Liver (tissue), 8 donors: ENCODE measurements at regions not wholly inside any gene's neighbourhood (a gene's known extent, or its start where the extent isn't known, plus 50 kb on each side); places are given as distances from the start of the nearest gene placed in this dataset.

Experiments used
- DNase-seq: peaks from one replicate; pipeline ENCODE4 v3.0.0-alpha.2; 2017; ENCODE audit warnings: low spot score
- H3K27ac ChIP-seq, 2 donors: one replicate each; pipeline ENCODE4 v1.7.0; 2013; ENCODE audit warnings: inconsistent platforms in 2 of 2, low read length in 2 of 2, control low read depth in 1 of 2, low read depth in 1 of 2, mild to moderate bottlenecking in 1 of 2
- H3K27me3 ChIP-seq, 4 donors: one replicate each; pipeline versions ENCODE4 v1.6.1 to v1.7.0; 2013; ENCODE audit warnings: low read length in 3 of 4, inconsistent platforms in 1 of 4, mild to moderate bottlenecking in 1 of 4, moderate library complexity in 1 of 4; ENCODE audit not compliant: control insufficient read depth in 4 of 4, insufficient read depth in 4 of 4
- H3K36me3 ChIP-seq, 4 donors: one replicate each; pipeline versions ENCODE4 v1.6.1 to v1.7.0; 2013; ENCODE audit warnings: low read length in 3 of 4, mild to moderate bottlenecking in 3 of 4, low read depth in 1 of 4, moderate library complexity in 1 of 4; ENCODE audit not compliant: control insufficient read depth in 4 of 4, insufficient read depth in 3 of 4
- H3K4me1 ChIP-seq, 4 donors: one replicate each; pipeline versions ENCODE4 v1.6.1 to v1.7.0; 2013; ENCODE audit warnings: low read length in 3 of 4, mild to moderate bottlenecking in 3 of 4, moderate library complexity in 1 of 4; ENCODE audit not compliant: control insufficient read depth in 4 of 4, insufficient read depth in 4 of 4
- H3K4me3 ChIP-seq, 3 donors: one replicate each; pipeline versions ENCODE4 v1.6.1 to v1.7.0; 2013; ENCODE audit warnings: low read length in 3 of 3, control low read depth in 1 of 3, low read depth in 1 of 3, mild to moderate bottlenecking in 1 of 3
- H3K9ac ChIP-seq, 2 donors: one replicate each; pipeline ENCODE4 v1.7.0; 2013; ENCODE audit warnings: low read length in 2 of 2, mild to moderate bottlenecking in 2 of 2, moderate library complexity in 2 of 2, control low read depth in 1 of 2, low read depth in 1 of 2
- H3K9me3 ChIP-seq, 4 donors: one replicate each; pipeline versions ENCODE4 v1.6.1 to v1.7.0; 2013; ENCODE audit warnings: low read length in 3 of 4; ENCODE audit not compliant: control insufficient read depth in 4 of 4
- ATF3 ChIP-seq: IDR thresholded peaks from 2 replicates; pipeline ENCODE4 v1.6.1; 2016; ENCODE audit warnings: antibody characterized with exemption
- EGR1 ChIP-seq, 2 donors: IDR thresholded peaks; 2 replicates each; pipeline ENCODE4 v1.6.1; 2016 to 2018; ENCODE audit warnings: antibody characterized with exemption in 2 of 2, low read depth in 2 of 2
- FOXA1 ChIP-seq: IDR thresholded peaks from 2 replicates; pipeline ENCODE4 v1.6.1; 2016; ENCODE audit warnings: antibody characterized with exemption
- FOXA2 ChIP-seq: IDR thresholded peaks from 2 replicates; pipeline ENCODE4 v1.6.1; 2016; ENCODE audit warnings: antibody characterized with exemption
- HNF4A ChIP-seq, 2 donors: conservative IDR thresholded peaks; 2 replicates each; pipeline ENCODE4 v1.6.1; 2016; ENCODE audit warnings: antibody characterized with exemption in 2 of 2, mild to moderate bottlenecking in 2 of 2
- HNF4G ChIP-seq: IDR thresholded peaks from 2 replicates; pipeline ENCODE4 v1.6.1; 2016; ENCODE audit warnings: antibody characterized with exemption
- JUND ChIP-seq, 2 donors: IDR thresholded peaks; 2 replicates each; pipeline ENCODE4 v1.6.1; 2016; ENCODE audit warnings: antibody characterized with exemption in 2 of 2
- MAX ChIP-seq: IDR thresholded peaks from 2 replicates; pipeline ENCODE4 v1.6.1; 2016; ENCODE audit warnings: antibody characterized with exemption
- NR2F2 ChIP-seq: IDR thresholded peaks from 2 replicates; pipeline ENCODE4 v1.6.1; 2016; ENCODE audit warnings: antibody characterized with exemption
- RAD21 ChIP-seq, 2 donors: IDR thresholded peaks; 2 replicates each; pipeline ENCODE4 v1.6.1; 2016; ENCODE audit warnings: antibody characterized with exemption in 2 of 2, mild to moderate bottlenecking in 2 of 2
- REST ChIP-seq: IDR thresholded peaks from 2 replicates; pipeline ENCODE4 v1.6.1; 2016; ENCODE audit warnings: antibody characterized with exemption, mild to moderate bottlenecking
- RXRA ChIP-seq, 2 donors: IDR thresholded peaks; 2 replicates each; pipeline ENCODE4 v1.6.1; 2017 to 2018; ENCODE audit warnings: antibody characterized with exemption in 2 of 2, mild to moderate bottlenecking in 1 of 2
- SP1 ChIP-seq: IDR thresholded peaks from 2 replicates; pipeline ENCODE4 v1.6.1; 2018; ENCODE audit warnings: antibody characterized with exemption, mild to moderate bottlenecking
- TAF1 ChIP-seq: conservative IDR thresholded peaks from 2 replicates; pipeline ENCODE4 v1.6.1; 2016; ENCODE audit warnings: antibody characterized with exemption, mild to moderate bottlenecking
- YY1 ChIP-seq: IDR thresholded peaks from 2 replicates; pipeline ENCODE4 v1.6.1; 2016; ENCODE audit warnings: antibody characterized with exemption, mild to moderate bottlenecking
- WGBS: extraction: QIAGEN DNeasy Blood & Tissue Kit; methylation state at CpG from one replicate; pipeline ENCODE4 v1.1.7; 2013; 5-methylcytosine and 5-hydroxymethylcytosine counted together
- TF ChIP-seq, protein P1 (sequence below): IDR thresholded peaks from 2 replicates; pipeline ENCODE4 v1.6.1; 2016; ENCODE audit warnings: antibody characterized with exemption
- TF ChIP-seq, protein P2 (sequence below): fragments of 150-350 bp; IDR thresholded peaks from 2 replicates; pipeline ENCODE4 v1.5.1; 2017; ENCODE audit warnings: improper control_type of control experiment, low read depth, low read length; ENCODE audit not compliant: missing input control
- donor health status: healthy.
- donor health status: healthy.
- donor health status: healthy.
- donor health status: healthy.
- donor health status: healthy.

DNA sequence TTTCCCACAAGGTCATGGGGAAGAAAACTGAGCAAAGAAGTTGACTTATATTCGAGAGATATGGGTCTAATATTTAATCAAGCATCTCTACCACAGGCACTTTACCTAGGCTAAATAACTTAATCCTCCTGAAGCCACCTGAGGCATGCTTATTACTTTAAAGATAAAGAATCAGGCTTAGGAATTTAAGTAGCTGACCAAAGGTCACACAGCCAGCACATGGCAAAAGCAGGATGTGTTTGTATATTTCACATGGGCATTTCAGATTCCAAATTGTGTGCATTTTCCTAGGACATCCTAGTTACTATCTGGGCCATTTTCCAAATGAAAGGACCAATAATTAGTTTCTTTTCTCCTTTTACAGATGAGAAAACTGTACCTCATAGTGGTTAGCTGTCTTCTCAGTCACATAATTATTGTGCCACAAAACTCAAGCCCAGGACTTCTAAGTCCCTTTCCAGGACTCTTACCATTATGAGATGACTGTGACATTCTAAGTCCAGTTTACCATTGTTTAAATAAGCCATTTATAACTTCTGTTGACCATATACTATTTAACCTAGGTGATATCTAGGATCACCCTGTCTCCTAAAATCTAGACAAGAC lies 112.1 kb upstream of the ZC3H12C start (continued):
- TF ChIP-seq MAX (no peak), HNF4G (no peak), NR2F2 (no peak), JUND (IDR thresholded peaks at IDR 0.05) (no peak), FOXA1 (no peak)

- H3K9ac ChIP-seq: no peak overlapping the region
- H3K4me3 ChIP-seq: no peak overlapping the region
- no peaks in the 10 kb centered on the region for H3K27me3 ChIP-seq
- no peak overlapping the region for H3K27ac ChIP-seq
- H3K9me3 ChIP-seq: peaks cover 0 to 2% (median 0%) of the 10 kb centered on the region in 4 donors
- H3K36me3 ChIP-seq: no peaks in the 10 kb centered on the region
- TF ChIP-seq, protein P1, sequence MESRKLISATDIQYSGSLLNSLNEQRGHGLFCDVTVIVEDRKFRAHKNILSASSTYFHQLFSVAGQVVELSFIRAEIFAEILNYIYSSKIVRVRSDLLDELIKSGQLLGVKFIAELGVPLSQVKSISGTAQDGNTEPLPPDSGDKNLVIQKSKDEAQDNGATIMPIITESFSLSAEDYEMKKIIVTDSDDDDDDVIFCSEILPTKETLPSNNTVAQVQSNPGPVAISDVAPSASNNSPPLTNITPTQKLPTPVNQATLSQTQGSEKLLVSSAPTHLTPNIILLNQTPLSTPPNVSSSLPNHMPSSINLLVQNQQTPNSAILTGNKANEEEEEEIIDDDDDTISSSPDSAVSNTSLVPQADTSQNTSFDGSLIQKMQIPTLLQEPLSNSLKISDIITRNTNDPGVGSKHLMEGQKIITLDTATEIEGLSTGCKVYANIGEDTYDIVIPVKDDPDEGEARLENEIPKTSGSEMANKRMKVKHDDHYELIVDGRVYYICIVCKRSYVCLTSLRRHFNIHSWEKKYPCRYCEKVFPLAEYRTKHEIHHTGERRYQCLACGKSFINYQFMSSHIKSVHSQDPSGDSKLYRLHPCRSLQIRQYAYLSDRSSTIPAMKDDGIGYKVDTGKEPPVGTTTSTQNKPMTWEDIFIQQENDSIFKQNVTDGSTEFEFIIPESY: no peak
- TF ChIP-seq MAX (no peak), JUND (IDR thresholded peaks at IDR 0.05) (no peak), FOXA2 (no peak), RAD21 (IDR thresholded peaks at IDR 0.05) (no peak), NR2F2 (no peak), SP1 (no peak)
- TF ChIP-seq, protein P2, sequence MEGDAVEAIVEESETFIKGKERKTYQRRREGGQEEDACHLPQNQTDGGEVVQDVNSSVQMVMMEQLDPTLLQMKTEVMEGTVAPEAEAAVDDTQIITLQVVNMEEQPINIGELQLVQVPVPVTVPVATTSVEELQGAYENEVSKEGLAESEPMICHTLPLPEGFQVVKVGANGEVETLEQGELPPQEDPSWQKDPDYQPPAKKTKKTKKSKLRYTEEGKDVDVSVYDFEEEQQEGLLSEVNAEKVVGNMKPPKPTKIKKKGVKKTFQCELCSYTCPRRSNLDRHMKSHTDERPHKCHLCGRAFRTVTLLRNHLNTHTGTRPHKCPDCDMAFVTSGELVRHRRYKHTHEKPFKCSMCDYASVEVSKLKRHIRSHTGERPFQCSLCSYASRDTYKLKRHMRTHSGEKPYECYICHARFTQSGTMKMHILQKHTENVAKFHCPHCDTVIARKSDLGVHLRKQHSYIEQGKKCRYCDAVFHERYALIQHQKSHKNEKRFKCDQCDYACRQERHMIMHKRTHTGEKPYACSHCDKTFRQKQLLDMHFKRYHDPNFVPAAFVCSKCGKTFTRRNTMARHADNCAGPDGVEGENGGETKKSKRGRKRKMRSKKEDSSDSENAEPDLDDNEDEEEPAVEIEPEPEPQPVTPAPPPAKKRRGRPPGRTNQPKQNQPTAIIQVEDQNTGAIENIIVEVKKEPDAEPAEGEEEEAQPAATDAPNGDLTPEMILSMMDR: no peak
- no peaks in the 10 kb centered on the region for H3K4me1 ChIP-seq
- 96% methylated on average over 3 of the region's 3 CpGs for whole genome bisulfite sequencing
- DNase-seq: no peak
Measured at GRCh38 chr11:109983358-109983757, 109.8 kb upstream of the ZC3H12C start.

- no peak overlapping the region for H3K4me3 ChIP-seq
- TF ChIP-seq MAX (no peak), ATF3 (no peak), SP1 (no peak), FOXA2 (no peak), FOXA1 (no peak), JUND (IDR thresholded peaks at IDR 0.05) (no peak), NR2F2 (no peak), RXRA (IDR thresholded peaks at IDR 0.05) (no peak), TAF1 (no peak), YY1 (no peak), HNF4G (no peak), RAD21 (IDR thresholded peaks at IDR 0.05) (no peak), REST (no peak), HNF4A (conservative IDR thresholded peaks at IDR 0.05) (no peak), EGR1 (IDR thresholded peaks at IDR 0.05; ENCODE audit: low read depth in 2 of 2) (no peak)
- TF ChIP-seq, protein P1: no peak
Measured at GRCh38 chr11:109984634-109985289, 108.4 kb upstream of the ZC3H12C start.

More at GRCh38 chr11:109984634-109985289, 108.4 kb upstream of the ZC3H12C start:
- no peaks in the 10 kb centered on the region for H3K27me3 ChIP-seq
- 55% methylated on average over 6 of the region's 6 CpGs for WGBS
- no peaks in the 10 kb centered on the region for H3K4me1 ChIP-seq
- peaks cover 0 to 2% (median 0%) of the 10 kb centered on the region in 4 donors for H3K9me3 ChIP-seq
- H3K27ac ChIP-seq: no peak overlapping the region
- peak overlapping the region in 1 of 2 donors; percentile 12 for H3K9ac ChIP-seq
- DNase-seq: no peak
- H3K36me3 ChIP-seq: no peaks in the 10 kb centered on the region
